ENCODE measurements at regions not wholly inside any gene's neighbourhood (a gene's known extent, or its start where the extent isn't known, plus 50 kb on each side); places are given as distances from the start of the nearest gene placed in this dataset.

- no peaks in the 10 kb centered on the region for H3K27me3 Mint-ChIP-seq (ENCODE audit: low read depth)
- H3K9me3 Mint-ChIP-seq, result no peaks in the 10 kb centered on the region
- TF ChIP-seq CTCF (IDR thresholded peaks at IDR 0.05; ENCODE audit: unreplicated experiment in 3 of 3), result no peak
- H3K36me3 Mint-ChIP-seq (ENCODE audit: low read depth), result no peaks in the 10 kb centered on the region
- no peak overlapping the region for H3K4me3 Mint-ChIP-seq
- H3K4me1 Mint-ChIP-seq, result no peaks in the 10 kb centered on the region
- H3K27ac Mint-ChIP-seq, result no peak overlapping the region
Measured at GRCh38 chr2:16885027-16885426, 219.4 kb upstream of the CYRIA start.

- no peaks in the 10 kb centered on the region for H3K9me3 Mint-ChIP-seq
- no peak overlapping the region for H3K4me3 Mint-ChIP-seq
- H3K4me1 Mint-ChIP-seq, result no peaks in the 10 kb centered on the region
- H3K27ac Mint-ChIP-seq, result no peak overlapping the region
- H3K36me3 Mint-ChIP-seq (ENCODE audit: low read depth), result no peaks in the 10 kb centered on the region
- no peak for TF ChIP-seq CTCF (IDR thresholded peaks at IDR 0.05; ENCODE audit: unreplicated experiment in 3 of 3)
- no peaks in the 10 kb centered on the region for H3K27me3 Mint-ChIP-seq (ENCODE audit: low read depth)
Measured at GRCh38 chr2:16882706-16883105, 217.1 kb upstream of the CYRIA start.

- Mint-ChIP-seq H3K4me3 (no peak overlapping the region), H3K27ac (no peak overlapping the region), H3K9me3 (no peaks in the 10 kb centered on the region), H3K36me3 (ENCODE audit: low read depth) (no peaks in the 10 kb centered on the region), H3K27me3 (ENCODE audit: low read depth) (no peaks in the 10 kb centered on the region), H3K4me1 (no peaks in the 10 kb centered on the region)
- TF ChIP-seq CTCF (IDR thresholded peaks at IDR 0.05; ENCODE audit: unreplicated experiment in 3 of 3), result no peak
Measured at GRCh38 chr2:16881122-16881521, 215.5 kb upstream of the CYRIA start.

- Mint-ChIP-seq H3K27ac (no peak overlapping the region), H3K27me3 (ENCODE audit: low read depth) (no peaks in the 10 kb centered on the region), H3K4me1 (peaks cover 8% of the 10 kb centered on the region), H3K4me3 (no peak overlapping the region), H3K36me3 (ENCODE audit: low read depth) (no peaks in the 10 kb centered on the region), H3K9me3 (peaks cover 4% of the 10 kb centered on the region)
- TF ChIP-seq CTCF (IDR thresholded peaks at IDR 0.05; ENCODE audit: unreplicated experiment in 3 of 3), result no peak
Measured at GRCh38 chr2:16871411-16871810, 205.8 kb upstream of the CYRIA start.

- Mint-ChIP-seq H3K4me1 (peaks cover 8% of the 10 kb centered on the region), H3K27ac (no peak overlapping the region), H3K36me3 (ENCODE audit: low read depth) (no peaks in the 10 kb centered on the region), H3K4me3 (no peak overlapping the region), H3K9me3 (peaks cover 4% of the 10 kb centered on the region), H3K27me3 (ENCODE audit: low read depth) (no peaks in the 10 kb centered on the region)
- TF ChIP-seq CTCF (IDR thresholded peaks at IDR 0.05; ENCODE audit: unreplicated experiment in 3 of 3), result no peak
Measured at GRCh38 chr2:16870491-16871076, 204.9 kb upstream of the CYRIA start.

GRCh38 chr2:16869711-16870110 lies 204.1 kb upstream of the CYRIA start:
- Mint-ChIP-seq H3K9me3 (peaks cover 4% of the 10 kb centered on the region), H3K36me3 (ENCODE audit: low read depth) (no peaks in the 10 kb centered on the region), H3K27ac (no peak overlapping the region), H3K27me3 (ENCODE audit: low read depth) (no peaks in the 10 kb centered on the region), H3K4me3 (no peak overlapping the region), H3K4me1 (peaks cover 8% of the 10 kb centered on the region)
- no peak for TF ChIP-seq CTCF (IDR thresholded peaks at IDR 0.05; ENCODE audit: unreplicated experiment in 3 of 3)
